ENCODE measurements at regions not wholly inside any gene's neighbourhood (a gene's known extent, or its start where the extent isn't known, plus 50 kb on each side); places are given as distances from the start of the nearest gene placed in this dataset.

DNA sequence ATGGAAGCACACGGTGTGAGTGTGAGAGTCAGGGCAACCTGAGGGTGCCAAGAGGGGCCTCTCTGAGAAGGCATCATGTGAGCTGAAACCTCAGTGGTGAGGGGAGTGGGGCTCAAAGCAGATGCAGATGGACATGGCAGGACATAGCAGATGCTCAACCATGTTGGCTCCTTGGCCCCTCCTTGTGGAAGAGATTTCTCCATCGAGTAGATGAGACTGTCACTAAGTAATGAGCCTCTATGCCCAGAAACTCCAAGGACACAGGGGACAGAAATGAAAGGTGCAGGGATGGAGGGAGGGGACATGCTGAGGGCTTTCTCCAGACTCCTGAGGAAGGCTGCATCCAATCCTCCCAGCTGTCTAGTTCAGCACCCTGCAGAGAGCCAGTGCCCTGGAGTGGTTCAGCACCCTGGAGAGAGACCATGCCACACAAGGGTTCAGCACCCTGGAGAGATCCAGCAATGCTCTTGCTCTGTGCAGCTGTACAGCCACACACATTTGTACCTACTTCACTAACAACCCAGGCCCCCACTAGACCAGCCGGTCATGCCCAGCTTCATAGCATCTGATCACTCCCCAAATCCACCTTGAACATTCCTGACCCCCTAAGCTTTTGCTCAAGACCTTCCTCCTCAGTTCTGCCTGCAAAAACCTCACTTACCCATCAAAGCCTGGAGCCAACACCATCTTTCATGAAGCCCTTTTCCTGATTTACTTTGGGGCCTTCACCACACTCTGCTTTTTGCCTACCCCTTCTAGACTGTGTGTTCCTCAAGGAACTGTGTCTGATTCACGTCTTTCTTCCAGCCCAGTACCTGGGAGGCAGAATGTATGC lies 252.0 kb downstream of the CTTN start:
- DNase-seq (ENCODE audit: low spot score): peak; percentile 94

DNA sequence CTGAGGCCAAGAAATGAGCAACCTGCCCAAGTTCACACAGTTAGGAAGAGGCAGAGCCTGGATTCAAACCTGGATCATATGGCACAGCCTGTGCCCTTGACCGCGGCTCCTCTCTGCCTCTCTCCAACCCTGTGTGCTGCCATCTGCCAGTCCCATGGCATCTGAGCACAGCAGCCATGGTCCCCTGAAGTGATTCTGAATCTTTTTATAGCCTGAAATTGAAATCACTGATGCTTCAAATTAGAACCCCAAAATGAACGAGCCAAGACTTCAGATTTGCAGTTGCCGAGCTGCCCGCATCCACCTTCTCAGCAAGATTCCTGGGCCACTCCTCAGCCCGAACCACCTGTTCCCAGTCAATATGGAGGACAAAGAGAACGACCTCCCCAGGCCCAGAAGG lies 252.7 kb downstream of the CTTN start:
- DNase-seq (ENCODE audit: low spot score): no peak

DNA sequence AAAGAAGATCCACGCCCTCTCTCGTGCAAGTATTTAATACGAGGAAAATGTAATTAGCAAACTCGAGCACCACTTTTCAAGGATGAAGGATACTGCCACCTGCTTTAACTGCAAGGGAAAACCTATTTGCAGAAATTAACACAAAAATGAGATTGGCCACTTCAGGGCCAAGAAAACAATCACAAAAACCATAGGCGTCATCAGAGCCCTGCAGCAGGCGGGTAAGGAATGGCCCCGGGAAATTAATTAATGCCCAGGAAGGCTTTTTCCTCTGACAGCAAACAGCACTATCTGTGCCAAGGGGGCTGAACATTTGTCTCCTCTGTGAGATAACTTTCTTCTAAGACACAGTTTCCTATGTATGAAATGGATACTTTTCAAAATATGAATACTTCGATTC lies 255.7 kb downstream of the CTTN start:
- no peak for DNase-seq (ENCODE audit: low spot score)

DNA sequence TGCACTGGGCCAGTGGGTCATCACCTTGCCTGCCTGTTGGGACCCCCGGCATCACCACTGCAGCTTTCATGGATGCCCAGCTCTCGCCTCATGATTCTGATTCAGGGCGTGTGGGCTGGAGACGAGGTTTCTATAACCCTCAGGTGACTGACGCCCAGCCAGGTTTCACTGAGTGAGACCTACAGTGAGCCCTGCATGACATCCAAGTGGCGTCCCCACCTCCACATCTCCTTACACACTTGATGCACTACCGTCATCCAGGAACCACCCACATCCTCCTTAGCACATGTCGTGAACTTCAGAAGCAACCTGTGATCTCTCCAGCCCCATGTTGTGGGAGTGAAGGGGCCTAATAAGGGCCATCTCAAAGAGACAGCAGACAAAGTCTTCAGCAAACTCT lies 257.5 kb downstream of the CTTN start:
- DNase-seq (ENCODE audit: low spot score): no peak

- DNase-seq (ENCODE audit: low spot score): no peak
Observed at GRCh38 chr11:70656252-70656651, 257.9 kb downstream of the CTTN start.

DNA sequence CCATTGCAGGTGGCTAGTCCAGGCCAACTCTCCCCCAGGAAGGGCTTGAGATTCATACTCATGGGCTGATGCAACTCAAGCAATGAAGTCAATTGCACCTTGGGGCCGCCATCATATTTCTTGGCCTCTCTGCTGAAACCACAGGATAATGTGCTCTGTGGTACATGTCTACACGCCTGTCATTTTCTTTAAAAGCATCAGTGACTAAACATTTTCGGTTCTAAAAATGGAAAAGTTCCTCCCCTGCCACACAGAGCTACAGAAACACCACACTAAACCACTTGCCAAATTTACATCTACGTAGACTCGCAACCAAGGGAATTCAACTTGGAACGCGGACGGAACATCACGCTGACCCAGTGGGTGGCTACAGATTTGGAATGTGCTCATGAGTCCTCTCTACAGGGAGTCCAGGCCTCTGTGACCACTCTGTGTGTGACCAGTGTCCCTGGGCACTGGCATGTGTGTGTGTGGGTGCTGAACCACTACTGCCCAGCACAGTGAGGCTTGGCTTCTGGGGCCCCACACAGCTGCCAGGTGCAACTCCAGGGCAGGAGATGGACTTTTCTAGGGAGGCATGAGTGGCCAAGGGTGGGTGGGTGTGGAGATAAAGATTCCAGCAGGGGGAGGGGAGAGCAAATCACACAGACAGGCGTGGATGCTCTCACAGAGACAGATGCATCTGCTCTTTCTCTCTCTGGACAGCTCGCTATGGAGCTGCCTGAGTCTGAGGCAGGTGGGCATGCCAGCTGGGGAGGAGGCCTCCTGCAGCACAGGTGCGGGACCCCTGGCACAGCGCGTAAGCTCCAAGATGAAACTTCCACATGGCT lies 261.9 kb downstream of the CTTN start:
- DNase-seq (ENCODE audit: low spot score): no peak

DNA sequence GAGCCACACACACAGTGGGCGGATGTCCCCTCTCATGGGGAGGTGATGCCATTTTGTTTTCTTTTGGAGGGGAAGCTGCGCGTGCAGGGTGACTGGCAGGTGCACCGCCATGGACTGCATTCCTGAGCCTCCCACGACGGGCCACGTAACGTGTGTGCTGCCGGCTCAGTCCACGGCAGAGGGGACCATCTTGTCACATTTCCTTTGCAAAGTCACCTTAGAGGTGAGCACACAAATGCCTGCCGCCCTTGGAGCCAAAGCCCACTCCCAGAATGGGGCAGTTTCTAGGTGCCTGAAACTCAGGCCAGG lies 262.5 kb downstream of the CTTN start:
- DNase-seq (ENCODE audit: low spot score): no peak

- DNase-seq (ENCODE audit: low spot score): no peak
Observed at GRCh38 chr11:70661761-70662501, 263.6 kb downstream of the CTTN start.

GRCh38 chr11:70662691-70663098 lies 264.4 kb downstream of the CTTN start:
- no peak for DNase-seq (ENCODE audit: low spot score)

- DNase-seq (ENCODE audit: low spot score): no peak
Observed at GRCh38 chr11:70663815-70664214, 265.5 kb downstream of the CTTN start.

DNA sequence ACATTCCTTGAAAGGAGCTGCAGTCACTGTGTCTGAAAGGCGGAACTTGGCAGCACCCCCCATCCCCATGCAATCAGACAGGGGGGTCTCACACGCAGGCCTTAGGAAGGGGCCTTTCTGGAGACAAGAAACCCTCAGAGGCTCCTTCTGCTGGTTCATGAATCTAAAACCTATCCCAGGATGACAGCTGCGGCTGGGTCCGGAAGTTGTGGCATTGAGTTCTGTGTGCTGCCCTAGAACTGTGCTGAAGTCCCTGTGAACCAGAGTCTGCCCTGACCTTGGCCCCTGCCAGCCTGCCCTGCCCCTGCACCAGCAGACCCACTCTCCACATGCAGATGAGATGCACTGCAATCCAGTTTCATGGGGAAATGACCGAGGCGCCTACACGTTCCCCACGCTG lies 268.0 kb downstream of the CTTN start:
- DNase-seq (ENCODE audit: low spot score): no peak

DNA sequence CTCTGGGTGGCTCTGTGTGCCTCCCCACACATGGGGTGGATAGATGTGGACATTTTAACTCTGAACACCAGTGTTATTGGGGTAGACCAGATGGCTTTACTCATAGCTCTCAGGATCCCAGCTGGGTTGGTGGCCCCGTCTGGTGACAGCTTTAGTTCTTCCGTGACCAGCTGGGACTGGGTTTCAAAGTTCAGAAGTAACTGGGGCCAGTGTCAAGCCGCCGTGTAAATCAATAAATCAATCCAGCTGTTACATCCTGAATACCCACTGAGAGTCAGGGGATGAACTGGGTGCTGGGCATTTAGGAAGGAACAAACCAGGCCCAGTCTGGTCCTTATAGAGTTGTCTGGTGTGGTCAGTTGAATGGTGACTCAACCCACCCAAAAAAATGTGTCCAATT lies 269.4 kb downstream of the CTTN start:
- peak; percentile 93 for DNase-seq (ENCODE audit: low spot score)

DNA sequence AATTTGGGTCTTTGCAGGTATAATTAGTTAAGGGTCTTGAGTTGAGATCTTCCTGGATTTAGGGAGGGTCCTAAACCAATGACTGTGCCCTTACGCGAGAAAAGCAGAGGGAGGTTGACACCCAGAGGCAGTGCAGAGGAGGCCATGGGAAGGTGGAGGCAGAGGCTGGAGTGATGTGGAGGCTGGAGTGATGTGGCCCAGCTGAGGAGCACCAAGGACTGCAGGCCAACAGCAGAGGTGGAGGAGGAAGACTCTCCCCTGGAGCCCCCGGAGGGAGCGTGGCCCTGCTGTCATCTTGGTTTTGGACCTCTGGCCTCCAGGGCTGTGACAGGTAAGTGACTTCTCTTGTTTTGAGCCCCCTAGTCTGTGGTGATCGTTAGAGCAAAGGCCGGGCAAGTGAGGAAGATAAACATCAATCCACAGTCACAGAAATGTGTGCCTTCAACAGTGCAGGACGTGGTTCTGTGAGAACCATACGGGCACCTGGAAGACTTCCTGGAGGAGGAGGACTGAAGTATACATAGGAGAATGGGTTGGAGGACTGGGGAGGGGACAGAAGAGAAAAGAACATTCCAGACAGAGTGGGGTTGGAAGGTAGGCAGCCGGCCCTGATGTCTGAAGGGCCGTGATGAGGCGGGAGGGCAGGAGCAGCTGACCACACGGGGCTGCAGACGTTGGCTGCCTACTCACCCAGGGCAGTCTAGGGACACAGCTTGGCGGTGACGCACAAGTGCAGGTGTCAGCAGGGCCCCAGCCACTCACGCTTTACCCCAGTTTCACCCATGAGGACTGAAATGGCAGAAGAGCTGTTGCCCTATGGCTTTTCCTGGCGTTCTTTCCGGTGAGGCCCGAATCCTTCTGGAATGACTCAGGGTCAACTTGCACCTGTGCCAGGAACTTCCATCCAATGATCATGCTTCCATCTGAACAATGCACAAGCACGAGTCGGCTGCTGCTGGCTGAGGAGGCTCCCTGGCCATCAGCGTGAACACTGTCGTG lies 270.2 kb downstream of the CTTN start:
- no peak for DNase-seq (ENCODE audit: low spot score)

DNA sequence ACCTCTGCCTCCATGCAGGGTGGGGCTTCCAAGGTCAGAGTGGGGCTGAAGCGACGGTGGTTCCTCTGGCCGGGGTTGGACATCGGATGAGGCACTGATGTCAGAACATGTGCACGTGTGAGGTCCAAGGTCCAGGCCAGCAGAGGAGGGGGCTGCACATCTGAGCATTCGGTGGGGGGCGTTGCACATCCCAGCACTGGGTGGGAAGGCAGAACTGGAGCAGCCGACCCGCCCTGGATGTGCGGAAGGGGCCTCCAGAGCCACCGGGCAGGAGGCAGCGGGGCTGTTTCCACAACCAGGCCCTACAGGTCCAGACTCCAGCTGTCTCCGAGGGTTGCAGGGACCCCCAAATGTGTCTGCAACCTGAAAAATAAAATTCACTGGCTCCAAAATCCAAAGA lies 271.0 kb downstream of the CTTN start:
- DNase-seq (ENCODE audit: low spot score): no peak

DNA sequence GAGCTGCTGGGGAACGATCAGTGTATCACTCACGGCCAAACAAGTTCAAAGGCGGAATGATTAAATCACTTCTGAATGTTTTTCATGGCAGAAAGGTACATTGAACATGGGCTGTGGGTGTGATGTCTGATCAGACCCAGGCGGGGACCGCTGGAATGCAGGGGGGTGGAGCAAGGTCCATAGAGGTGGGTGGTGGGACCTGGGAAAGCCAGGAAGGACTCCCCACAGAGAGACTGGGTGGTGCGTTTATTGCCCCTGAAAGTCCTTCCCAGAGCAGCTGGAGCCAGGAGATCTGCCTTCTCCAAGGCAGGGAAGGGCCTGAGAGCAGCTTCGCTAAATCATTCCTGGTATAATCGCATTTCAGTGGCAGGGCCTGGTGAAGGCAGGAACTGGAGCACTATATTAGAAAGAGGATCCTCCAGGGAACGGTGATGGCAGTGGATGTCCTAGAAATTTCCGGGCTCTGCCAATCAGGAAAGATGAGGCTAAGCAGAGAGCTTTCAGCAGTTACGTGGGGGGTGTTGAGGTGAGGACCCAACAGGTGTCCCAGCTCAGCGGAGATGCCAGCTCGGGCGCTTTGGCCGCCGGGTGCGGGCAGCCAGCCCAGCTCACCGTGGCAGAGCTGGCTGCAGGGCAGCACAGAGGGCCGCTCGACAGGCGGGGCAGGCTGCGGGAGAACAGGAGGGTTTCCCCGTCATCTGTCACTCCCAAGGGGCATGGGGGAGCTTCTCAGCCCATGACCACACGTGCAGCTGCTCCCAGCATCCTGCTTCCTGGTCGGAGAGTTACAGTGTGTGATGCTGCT lies 271.7 kb downstream of the CTTN start:
- DNase-seq (ENCODE audit: low spot score): no peak

DNA sequence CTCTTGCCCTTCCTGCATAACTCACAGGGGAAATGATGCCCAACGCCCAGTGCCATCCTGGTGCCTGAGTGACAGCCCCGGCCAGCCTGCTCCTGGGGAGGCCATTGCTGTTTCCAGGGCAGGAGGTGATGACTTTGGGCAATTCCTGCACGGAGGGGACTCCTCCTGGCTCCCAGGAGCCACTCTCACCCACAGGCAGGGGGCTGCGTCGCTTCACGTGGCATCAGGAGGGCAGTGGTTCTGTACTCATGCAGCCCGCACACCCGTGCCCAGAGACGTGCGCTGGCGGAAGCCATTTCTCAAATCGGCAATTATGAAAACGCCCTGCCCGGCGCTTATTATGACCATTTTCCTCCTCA lies 272.3 kb downstream of the CTTN start:
- DNase-seq (ENCODE audit: low spot score): no peak

- DNase-seq (ENCODE audit: low spot score): no peak
Observed at GRCh38 chr11:70671083-70671482, 272.8 kb downstream of the CTTN start.

- no peak for DNase-seq (ENCODE audit: low spot score)
Observed at GRCh38 chr11:70671611-70672010, 273.3 kb downstream of the CTTN start.

GRCh38 chr11:70672991-70673653 lies 274.8 kb downstream of the CTTN start:
- DNase-seq (ENCODE audit: low spot score): no peak

- no peak for DNase-seq (ENCODE audit: low spot score)
Observed at GRCh38 chr11:70674605-70675004, 276.3 kb downstream of the CTTN start.

All from HuH-7.5 (cell line).